K562 (cell line): ENCODE measurements at regions not wholly inside any gene's neighbourhood (a gene's known extent, or its start where the extent isn't known, plus 50 kb on each side); places are given as distances from the start of the nearest gene placed in this dataset.

Experiments used
- ATAC-seq: fragments of 200-7000 bp; cut with Tn5 transposase; 3 replicates; pipeline ENCODE4 v1.9.1; 2020; ENCODE audit warnings: moderate library complexity
- BruUV-seq: library from RNA; stranded (reverse); fragments of 400-500 nt; replicated peaks from 2 replicates; lab custom pipeline; 2021; lab: Mats Ljungman, UMichigan
- CTCF ChIA-PET: fragments of 300-600 bp; formaldehyde crosslinking; extraction: SDS; loops from one replicate; lab custom pipeline; 2021; ENCODE audit warnings: low intra/inter-chr PET ratio; lab: Yijun Ruan, JAX
- POLR2A ChIA-PET: fragments of 300-600, 350-650 bp; sonication (Branson Sonifier 250); formaldehyde crosslinking; extraction: SDS; loops from one replicate; lab custom pipeline; 2021; ENCODE audit warnings: antibody characterized with exemption, inconsistent platforms; lab: Yijun Ruan, JAX
- DNase-seq, 4 experiments: peaks; one replicate each; pipeline versions ENCODE4 v3.0.0 to v3.0.0-alpha.2; 2011 to 2018; ENCODE audit warnings: low spot score in 3 of 4, mixed read lengths in 3 of 4; ENCODE audit errors: extremely low read depth in 1 of 4
- FAIRE-seq: peaks from 2 replicates; lab custom pipeline; 2011; peaks lifted over from hg19 to GRCh38; lab: Jason Lieb, UNC
- H2AFZ ChIP-seq: 2 replicates; pipeline ENCODE4 v1.6.0; 2011; ENCODE audit warnings: low read depth, low read length, control low read depth, inconsistent platforms
- H3K27ac ChIP-seq: fragments of 200-600 bp; 3 replicates; pipeline ENCODE4 v1.8.0; 2011; ENCODE audit warnings: low read depth, mild to moderate bottlenecking, control low read depth, inconsistent platforms, low read length, moderate library complexity, mixed read lengths; ENCODE audit errors: extremely low read depth
- H3K27me3 ChIP-seq, 2 experiments: fragments of 300-600 bp in 1 of 2; 2 replicates in 1 of 2; 3 replicates in 1 of 2; pipeline versions ENCODE4 v1.6.0 to v1.8.0; 2011; ENCODE audit warnings: inconsistent platforms in 2 of 2, low read length in 2 of 2, mild to moderate bottlenecking in 1 of 2, mixed read lengths in 1 of 2, moderate library complexity in 1 of 2; ENCODE audit not compliant: control insufficient read depth in 2 of 2, insufficient read depth in 2 of 2
- H3K36me3 ChIP-seq: fragments of 300-600 bp; 3 replicates; pipeline ENCODE4 v1.8.0; 2011; ENCODE audit warnings: mild to moderate bottlenecking, low read length, inconsistent platforms; ENCODE audit not compliant: control insufficient read depth, insufficient read depth
- H3K4me1 ChIP-seq, 2 experiments: fragments of 200-600 bp in 1 of 2; replicated peaks in 1 of 2; 2 replicates in 1 of 2; 3 replicates in 1 of 2; pipeline versions ENCODE4 v1.5.1 to v1.8.0; 2011; ENCODE audit warnings: inconsistent platforms in 2 of 2, low read length in 2 of 2, mild to moderate bottlenecking in 1 of 2, mixed read lengths in 1 of 2, moderate library complexity in 1 of 2; ENCODE audit not compliant: control insufficient read depth in 2 of 2, insufficient read depth in 2 of 2
- H3K4me2 ChIP-seq: 2 replicates; pipeline ENCODE4 v1.6.1; 2011; ENCODE audit warnings: low read length, control low read depth, inconsistent platforms, mixed read lengths; ENCODE audit not compliant: insufficient read depth
- H3K4me3 ChIP-seq: fragments of 200-600 bp; sonication (generic), shearing (Covaris generic); 2 replicates; pipeline ENCODE4 v1.5.1; 2016; ENCODE audit warnings: control low read depth, inconsistent platforms
- H3K79me2 ChIP-seq: fragments of 200-600 bp; 3 replicates; pipeline ENCODE4 v1.8.0; 2011; ENCODE audit warnings: low read length, inconsistent platforms; ENCODE audit not compliant: control insufficient read depth, insufficient read depth
- H3K9ac ChIP-seq, 2 experiments: 2 replicates each; pipeline versions ENCODE4 v1.6.0 to v1.6.1; 2011; ENCODE audit warnings: low read depth in 2 of 2, low read length in 2 of 2, control low read depth in 1 of 2, inconsistent platforms in 1 of 2, mild to moderate bottlenecking in 1 of 2, mixed read lengths in 1 of 2; ENCODE audit not compliant: insufficient read depth in 1 of 2
- H3K9me1 ChIP-seq: one replicate; pipeline ENCODE4 v1.6.0; 2011; ENCODE audit warnings: inconsistent platforms, mild to moderate bottlenecking, low read length, moderate library complexity; ENCODE audit not compliant: control insufficient read depth, insufficient read depth
- H3K9me3 ChIP-seq: replicated peaks from 2 replicates; pipeline ENCODE4 v1.5.1; 2011; ENCODE audit warnings: low read depth, low read length, inconsistent platforms; ENCODE audit not compliant: control insufficient read depth, insufficient read depth
- H4K20me1 ChIP-seq: replicated peaks from 2 replicates; pipeline ENCODE4 v1.6.1; 2011; ENCODE audit warnings: low read length, inconsistent platforms, mixed read lengths; ENCODE audit not compliant: control insufficient read depth, insufficient read depth
- FOXJ2 ChIP-seq: fragments of 200-800 bp; sonication (Bioruptor generic); IDR thresholded peaks from 2 replicates; pipeline ENCODE4 v1.6.1; 2016; ENCODE audit warnings: missing genetic modification characterization, missing compliant biosample characterization
- NR2C1 ChIP-seq, 2 experiments: fragments of 450-650 bp; IDR thresholded peaks; 2 replicates each; pipeline ENCODE4 v1.6.1; 2017; ENCODE audit warnings: mild to moderate bottlenecking in 2 of 2, antibody characterized with exemption in 1 of 2, inconsistent platforms in 1 of 2, missing compliant biosample characterization in 1 of 2, missing genetic modification characterization in 1 of 2
- ZBTB17 ChIP-seq: fragments of 450-650 bp; formaldehyde crosslinking; IDR thresholded peaks from 2 replicates; pipeline ENCODE4 v1.4.0; 2020; ENCODE audit warnings: mild to moderate bottlenecking
- WGBS: fragments of 100-300 bp; shearing (Covaris generic); methylation state at CpG from one replicate; pipeline ENCODE4 v1.1.6; 2016; ENCODE audit warnings: low coverage, mixed read lengths; ENCODE audit not compliant: insufficient coverage; ENCODE audit errors: missing lambda C conversion rate; 5-methylcytosine and 5-hydroxymethylcytosine counted together
- in situ Hi-C: fragments of 300-500 bp; cut with MboI; formaldehyde crosslinking; loops from 4 replicates; pipeline ENCODE4 v1.15.0; 2018; ENCODE audit warnings: inconsistent platforms, mixed read lengths
- intact Hi-C: fragments of 100-400 bp; cut with micrococcal nuclease; formaldehyde crosslinking; loops from 2 replicates; pipeline ENCODE4 v1.14.2; 2022
- TF ChIP-seq, protein P1 (sequence below): fragments of 250-450 bp; sonication (Bioruptor Pico); IDR thresholded peaks from 2 replicates; pipeline ENCODE4 v1.5.0; 2021; ENCODE audit warnings: mild to moderate bottlenecking, moderate library complexity

- TF ChIP-seq, protein P1, sequence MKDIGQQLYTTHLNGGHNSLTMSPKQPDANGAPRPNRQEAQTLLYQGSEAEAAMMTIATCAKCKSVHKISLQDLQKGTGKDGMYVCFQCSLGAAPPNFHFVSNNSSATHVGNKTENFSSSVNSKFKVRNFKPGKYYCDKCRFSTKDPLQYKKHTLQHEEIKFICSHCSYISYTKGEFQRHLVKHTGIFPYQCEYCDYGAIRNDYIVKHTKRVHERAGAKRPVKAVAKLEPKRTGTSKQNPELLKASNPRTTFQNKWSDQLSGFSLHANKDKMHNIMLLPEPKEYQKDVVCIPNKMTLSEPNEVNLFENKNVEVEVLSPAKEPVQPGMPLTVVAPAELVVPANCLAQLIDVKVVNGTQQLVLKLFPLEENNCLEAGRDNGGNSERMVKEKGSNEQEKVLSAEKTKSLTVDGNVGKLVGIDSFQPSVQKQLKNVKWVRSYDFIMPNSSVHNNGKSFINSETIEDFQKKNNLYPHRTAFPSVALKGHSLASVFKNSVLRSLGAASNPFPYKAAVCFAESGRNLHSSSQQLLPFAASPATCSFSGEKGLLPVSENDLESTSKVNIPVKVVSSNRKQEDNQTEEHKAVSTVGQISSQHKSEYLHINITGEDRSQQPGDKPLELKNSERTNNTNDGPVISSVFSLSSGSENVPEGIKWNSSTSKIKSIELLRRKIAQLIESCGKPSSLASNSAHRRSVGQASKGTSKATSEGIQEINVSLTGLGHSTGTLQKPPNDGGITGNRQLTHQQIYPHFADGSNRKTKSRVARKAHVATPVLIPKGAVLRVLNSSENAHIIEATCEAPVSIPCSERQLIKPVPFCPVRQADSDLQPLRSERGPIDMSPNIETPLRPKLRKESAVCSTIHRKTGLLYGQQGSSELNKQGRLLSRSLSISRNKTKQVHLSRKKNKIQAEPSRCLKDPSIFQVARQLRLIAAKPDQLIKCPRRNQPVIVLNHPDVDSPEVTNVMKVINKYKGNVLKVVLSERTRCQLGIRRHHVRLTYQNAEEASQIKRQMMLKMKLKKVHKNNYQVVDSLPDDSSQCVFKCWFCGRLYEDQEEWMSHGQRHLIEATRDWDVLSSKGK (CRISPR knock-in tag): no peak
Measured at GRCh38 chr10:105679781-105680180, 1038.7 kb downstream of the SORCS3 start (continued).

DNA sequence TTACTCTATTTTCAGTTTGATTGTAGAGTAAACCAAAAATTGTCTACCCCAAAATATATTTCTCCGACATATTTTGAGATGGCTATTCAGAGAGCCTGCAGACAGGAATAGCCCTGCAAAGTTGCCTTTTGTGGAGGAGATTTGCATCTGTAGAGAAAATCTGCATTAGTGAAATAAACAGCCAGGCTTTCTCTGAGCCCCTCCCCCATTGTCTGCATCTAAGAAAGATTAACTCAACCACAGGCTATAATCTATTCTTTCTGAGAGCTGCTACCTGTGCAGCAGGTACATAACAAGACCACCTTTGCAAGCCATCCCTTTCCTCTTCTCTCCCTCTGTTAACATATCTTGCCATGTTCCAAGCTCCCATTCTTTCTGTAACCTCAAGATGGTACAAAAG is 1034.2 kb downstream of the SORCS3 start:
- no peaks in the 10 kb centered on the region for H4K20me1 ChIP-seq
- H3K4me2 ChIP-seq: no peak overlapping the region
- no peak for FAIRE-seq
- H3K27me3 ChIP-seq: no peaks in the 10 kb centered on the region
- ChIA-PET POLR2A (no interaction called here), CTCF (no interaction called here)
- DNase-seq: no peak
- no peak overlapping the region for H3K27ac ChIP-seq
- no peak for ATAC-seq
- no peak overlapping the region for H3K4me3 ChIP-seq
- TF ChIP-seq FOXJ2 (tag): no peak
- TF ChIP-seq NR2C1 (IDR thresholded peaks at IDR 0.05): no peak
- TF ChIP-seq NR2C1 (tag; IDR thresholded peaks at IDR 0.05): no peak
- no peak for TF ChIP-seq ZBTB17
- TF ChIP-seq, all 486 proteins: peak for 0
- no peaks in the 10 kb centered on the region for H3K4me1 ChIP-seq
- in situ Hi-C loops (no loop called here), intact Hi-C loops (no loop called here)
- H3K36me3 ChIP-seq: no peaks in the 10 kb centered on the region
- H3K9me1 ChIP-seq: no peaks in the 10 kb centered on the region
- H2AFZ ChIP-seq: no peak overlapping the region
- H3K79me2 ChIP-seq: no peaks in the 10 kb centered on the region
- 0% methylated on average over 1 of the region's 1 CpG for WGBS
- H3K9ac ChIP-seq: no peak overlapping the region
- H3K9me3 ChIP-seq: no peaks in the 10 kb centered on the region
- BruUV-seq: no TSS peak
